SU-DHL-6 (cell line): ENCODE measurements at regions not wholly inside any gene's neighbourhood (a gene's known extent, or its start where the extent isn't known, plus 50 kb on each side); places are given as distances from the start of the nearest gene placed in this dataset.

Experiments used
- H2AFZ ChIP-seq: fragments of 200-600 bp; sonication (generic); 2 replicates; pipeline ENCODE4 v1.6.1; 2014; ENCODE audit warnings: low read depth, mild to moderate bottlenecking, moderate library complexity, mixed read lengths, antibody characterized with exemption, low read length; ENCODE audit not compliant: severe bottlenecking
- H3F3A ChIP-seq: fragments of 200-600 bp; shearing (Covaris generic); 2 replicates; pipeline ENCODE4 v1.6.0; 2016; ENCODE audit warnings: antibody characterized with exemption, mild to moderate bottlenecking; ENCODE audit not compliant: insufficient read depth
- H3K27ac ChIP-seq: fragments of 200-600 bp; sonication (generic); 2 replicates; pipeline ENCODE4 v1.5.1; 2016; ENCODE audit warnings: low read depth, mild to moderate bottlenecking, low read length, moderate library complexity, mixed read lengths
- H3K27me3 ChIP-seq: fragments of 200-600 bp; sonication (generic), shearing (Covaris generic); 2 replicates; pipeline ENCODE4 v1.6.0; 2014; ENCODE audit warnings: mild to moderate bottlenecking, low read length
- H3K36me3 ChIP-seq: fragments of 200-600 bp; sonication (generic); 2 replicates; pipeline ENCODE4 v1.6.1; 2014; ENCODE audit warnings: mild to moderate bottlenecking, low read length, mixed read lengths
- H3K4me2 ChIP-seq: fragments of 300-600, 200-600 bp; shearing (Covaris generic), sonication (generic); 2 replicates; pipeline ENCODE4 v1.6.0; 2014; ENCODE audit warnings: low read length, low read depth, mild to moderate bottlenecking; ENCODE audit not compliant: poor library complexity, severe bottlenecking
- H3K4me3 ChIP-seq: fragments of 200-600 bp; sonication (generic); 2 replicates; pipeline ENCODE4 v1.5.1; 2014; ENCODE audit warnings: antibody characterized with exemption, low read length, mild to moderate bottlenecking, mixed read lengths; ENCODE audit not compliant: insufficient read depth, poor library complexity, severe bottlenecking
- H3K79me2 ChIP-seq: fragments of 200-600 bp; sonication (generic); 2 replicates; pipeline ENCODE4 v1.6.1; 2014; ENCODE audit warnings: mild to moderate bottlenecking, low read length, moderate library complexity; ENCODE audit not compliant: insufficient read depth
- H3K9ac ChIP-seq: fragments of 200-600 bp; sonication (generic); 2 replicates; pipeline ENCODE4 v1.7.0; 2014; ENCODE audit warnings: mild to moderate bottlenecking, low read length
- H3K9me2 ChIP-seq: fragments of 200-600 bp; sonication (generic); replicated peaks from 2 replicates; pipeline ENCODE4 v1.6.1; 2014; ENCODE audit warnings: low read length; ENCODE audit not compliant: insufficient read depth
- H3K9me3 ChIP-seq: fragments of 200-600 bp; sonication (generic); 2 replicates; pipeline ENCODE4 v1.6.1; 2014; ENCODE audit warnings: low read length, mixed read lengths; ENCODE audit not compliant: insufficient read depth
- H4K20me1 ChIP-seq: fragments of 200-600 bp; sonication (generic); 2 replicates; pipeline ENCODE4 v1.6.1; 2014; ENCODE audit warnings: low read depth, mild to moderate bottlenecking, antibody characterized with exemption, low read length, moderate library complexity, mixed read lengths
- EZH2phosphoT487 ChIP-seq: fragments of 200-600 bp; sonication (generic), shearing (Covaris generic); conservative IDR thresholded peaks from 2 replicates; pipeline ENCODE4 v1.6.1; 2018; ENCODE audit warnings: mild to moderate bottlenecking, antibody characterized with exemption, low read length, moderate library complexity, mixed read lengths
- TF ChIP-seq, protein P1 (sequence below): fragments of 200-600 bp; sonication (generic); IDR thresholded peaks from one replicate; pipeline ENCODE4 v1.5.1; 2017; ENCODE audit warnings: antibody characterized with exemption, mild to moderate bottlenecking, low read length, moderate library complexity; ENCODE audit not compliant: insufficient read depth, poor library complexity, severe bottlenecking

DNA sequence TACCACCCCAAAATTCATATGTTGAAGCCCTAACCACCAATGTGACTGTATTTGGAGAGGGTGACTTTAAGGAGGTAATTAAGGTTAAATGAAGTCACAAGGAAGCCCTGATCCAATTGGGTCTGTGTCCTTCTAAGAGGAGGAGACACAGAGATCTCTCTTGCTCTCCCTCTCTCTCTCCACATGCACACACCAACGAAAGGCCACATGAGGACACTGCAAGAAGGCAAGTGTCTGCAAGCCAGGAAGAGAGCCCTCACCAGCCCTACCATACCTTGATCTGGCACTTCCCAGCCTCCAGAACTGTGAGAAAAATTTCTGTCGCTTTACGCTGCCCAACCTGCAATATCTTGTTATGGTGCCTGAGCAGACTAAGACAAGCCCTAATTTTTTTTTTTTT, 56.0 kb upstream of the NEBL start:
- Histone ChIP-seq H2AFZ (no peak overlapping the region), H3K9me2 (no peaks in the 10 kb centered on the region), H3K27ac (no peak overlapping the region), H3K27me3 (no peaks in the 10 kb centered on the region), H3K9ac (no peak overlapping the region), H3K9me3 (no peaks in the 10 kb centered on the region), H3K4me3 (no peak overlapping the region), H3K4me2 (no peak overlapping the region), H3K79me2 (no peaks in the 10 kb centered on the region), H3K36me3 (no peaks in the 10 kb centered on the region), H3F3A (no peaks in the 10 kb centered on the region), H4K20me1 (no peaks in the 10 kb centered on the region)
- TF ChIP-seq, protein P1, sequence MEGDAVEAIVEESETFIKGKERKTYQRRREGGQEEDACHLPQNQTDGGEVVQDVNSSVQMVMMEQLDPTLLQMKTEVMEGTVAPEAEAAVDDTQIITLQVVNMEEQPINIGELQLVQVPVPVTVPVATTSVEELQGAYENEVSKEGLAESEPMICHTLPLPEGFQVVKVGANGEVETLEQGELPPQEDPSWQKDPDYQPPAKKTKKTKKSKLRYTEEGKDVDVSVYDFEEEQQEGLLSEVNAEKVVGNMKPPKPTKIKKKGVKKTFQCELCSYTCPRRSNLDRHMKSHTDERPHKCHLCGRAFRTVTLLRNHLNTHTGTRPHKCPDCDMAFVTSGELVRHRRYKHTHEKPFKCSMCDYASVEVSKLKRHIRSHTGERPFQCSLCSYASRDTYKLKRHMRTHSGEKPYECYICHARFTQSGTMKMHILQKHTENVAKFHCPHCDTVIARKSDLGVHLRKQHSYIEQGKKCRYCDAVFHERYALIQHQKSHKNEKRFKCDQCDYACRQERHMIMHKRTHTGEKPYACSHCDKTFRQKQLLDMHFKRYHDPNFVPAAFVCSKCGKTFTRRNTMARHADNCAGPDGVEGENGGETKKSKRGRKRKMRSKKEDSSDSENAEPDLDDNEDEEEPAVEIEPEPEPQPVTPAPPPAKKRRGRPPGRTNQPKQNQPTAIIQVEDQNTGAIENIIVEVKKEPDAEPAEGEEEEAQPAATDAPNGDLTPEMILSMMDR, result no peak
- no peak for TF ChIP-seq EZH2phosphoT487

DNA sequence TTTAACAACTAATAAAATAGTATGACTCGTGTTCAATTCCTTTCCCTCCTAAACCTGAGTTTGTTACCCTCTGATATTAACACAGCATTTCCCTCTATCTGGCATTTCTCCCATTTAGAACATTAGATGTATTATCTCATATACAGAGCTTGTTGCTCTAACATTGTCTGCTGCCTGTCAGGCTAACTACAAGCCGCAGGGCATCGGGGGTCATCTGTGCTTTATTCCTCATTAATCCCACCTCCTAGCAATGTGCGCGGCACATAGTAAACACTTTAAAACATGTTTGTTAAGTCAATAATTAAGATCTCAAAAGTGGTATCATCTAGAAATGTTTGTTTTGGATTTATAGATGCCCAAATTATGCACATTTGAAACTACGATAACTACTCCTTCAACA, 52.9 kb upstream of the NEBL start:
- Histone ChIP-seq H3K27ac (no peak overlapping the region), H3K4me2 (no peak overlapping the region)

DNA sequence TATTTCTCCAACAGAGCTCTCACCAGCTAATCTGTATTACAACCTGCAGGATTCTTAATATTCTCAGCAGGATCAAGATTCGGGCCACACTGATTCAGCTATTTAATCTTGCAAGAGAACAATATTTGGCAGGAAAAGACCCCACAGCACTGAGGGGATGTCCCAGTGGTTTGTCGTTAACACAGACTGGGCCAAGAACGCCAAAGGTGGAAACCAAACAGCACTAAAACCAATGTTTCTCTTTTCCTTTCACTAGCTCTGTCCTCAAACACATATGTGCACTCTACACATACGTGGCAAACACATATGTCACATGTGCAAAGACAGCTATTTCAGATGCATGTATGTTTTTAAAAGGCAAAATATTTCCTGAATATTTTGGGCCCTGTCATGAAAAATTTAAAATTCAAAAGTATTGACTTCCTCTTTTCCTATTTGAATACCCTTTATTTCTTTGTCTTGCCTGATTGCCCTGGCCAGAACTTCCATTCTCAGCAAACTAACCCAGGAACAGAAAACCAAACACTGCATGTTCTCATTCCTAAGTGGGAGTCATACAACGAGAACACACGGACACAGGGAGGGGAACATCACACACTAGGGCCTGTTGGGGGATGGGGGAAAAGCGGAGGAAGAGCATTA, 51.7 kb upstream of the NEBL start:
- Histone ChIP-seq H3K79me2 (no peaks in the 10 kb centered on the region), H3K4me3 (no peak overlapping the region), H4K20me1 (no peaks in the 10 kb centered on the region), H3K9me2 (no peaks in the 10 kb centered on the region), H3K9me3 (no peaks in the 10 kb centered on the region), H3K36me3 (no peaks in the 10 kb centered on the region), H3K4me2 (no peak overlapping the region), H3K9ac (no peak overlapping the region), H3K27me3 (no peaks in the 10 kb centered on the region), H2AFZ (no peak overlapping the region), H3F3A (no peaks in the 10 kb centered on the region), H3K27ac (no peak overlapping the region)
- TF ChIP-seq, protein P1, result no peak
- no peak for TF ChIP-seq EZH2phosphoT487

More for the DNA sequence above, 52.9 kb upstream of the NEBL start:
- no peaks in the 10 kb centered on the region for H3K9me2 ChIP-seq
- H3F3A ChIP-seq, result no peaks in the 10 kb centered on the region
- H3K4me3 ChIP-seq, result no peak overlapping the region
- H3K9ac ChIP-seq, result no peak overlapping the region
- TF ChIP-seq, protein P1, result no peak
- no peak for TF ChIP-seq EZH2phosphoT487
- no peaks in the 10 kb centered on the region for H3K9me3 ChIP-seq
- H3K27me3 ChIP-seq, result no peaks in the 10 kb centered on the region
- no peaks in the 10 kb centered on the region for H4K20me1 ChIP-seq
- no peak overlapping the region for H2AFZ ChIP-seq
- H3K79me2 ChIP-seq, result no peaks in the 10 kb centered on the region
- no peaks in the 10 kb centered on the region for H3K36me3 ChIP-seq
